ENCODE measurements at regions not wholly inside any gene's neighbourhood (a gene's known extent, or its start where the extent isn't known, plus 50 kb on each side); places are given as distances from the start of the nearest gene placed in this dataset.

DNA sequence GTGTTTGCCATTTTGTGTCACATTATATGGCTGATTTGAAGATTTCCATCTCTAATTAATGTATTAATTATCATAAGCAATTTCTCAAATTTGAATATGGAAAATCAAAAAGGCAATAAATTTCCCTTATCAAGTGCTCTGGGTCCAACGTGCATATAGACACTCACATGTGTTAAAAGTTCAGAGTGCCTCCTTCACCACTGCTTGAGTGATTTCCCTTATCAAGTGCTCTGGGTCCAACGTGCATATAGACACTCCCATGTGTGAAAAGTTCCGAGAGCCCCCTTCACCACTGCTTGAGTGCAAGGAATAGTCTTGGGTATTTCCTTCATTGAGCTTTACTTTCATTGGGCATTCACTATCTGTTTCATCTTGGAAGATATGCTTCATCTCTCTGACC is 421.0 kb upstream of the ZNF717 start:
- TF ChIP-seq, protein P1, sequence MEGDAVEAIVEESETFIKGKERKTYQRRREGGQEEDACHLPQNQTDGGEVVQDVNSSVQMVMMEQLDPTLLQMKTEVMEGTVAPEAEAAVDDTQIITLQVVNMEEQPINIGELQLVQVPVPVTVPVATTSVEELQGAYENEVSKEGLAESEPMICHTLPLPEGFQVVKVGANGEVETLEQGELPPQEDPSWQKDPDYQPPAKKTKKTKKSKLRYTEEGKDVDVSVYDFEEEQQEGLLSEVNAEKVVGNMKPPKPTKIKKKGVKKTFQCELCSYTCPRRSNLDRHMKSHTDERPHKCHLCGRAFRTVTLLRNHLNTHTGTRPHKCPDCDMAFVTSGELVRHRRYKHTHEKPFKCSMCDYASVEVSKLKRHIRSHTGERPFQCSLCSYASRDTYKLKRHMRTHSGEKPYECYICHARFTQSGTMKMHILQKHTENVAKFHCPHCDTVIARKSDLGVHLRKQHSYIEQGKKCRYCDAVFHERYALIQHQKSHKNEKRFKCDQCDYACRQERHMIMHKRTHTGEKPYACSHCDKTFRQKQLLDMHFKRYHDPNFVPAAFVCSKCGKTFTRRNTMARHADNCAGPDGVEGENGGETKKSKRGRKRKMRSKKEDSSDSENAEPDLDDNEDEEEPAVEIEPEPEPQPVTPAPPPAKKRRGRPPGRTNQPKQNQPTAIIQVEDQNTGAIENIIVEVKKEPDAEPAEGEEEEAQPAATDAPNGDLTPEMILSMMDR (IDR thresholded peaks at IDR 0.05), result no peak
- TF ChIP-seq POLR2A (IDR thresholded peaks at IDR 0.05), result no peak
